Suprapubic skin (tissue), 3 donors: ENCODE measurements at regions not wholly inside any gene's neighbourhood (a gene's known extent, or its start where the extent isn't known, plus 50 kb on each side); places are given as distances from the start of the nearest gene placed in this dataset.

Experiments used
- EP300 ChIP-seq: sonication (generic); formaldehyde crosslinking; IDR thresholded peaks from one replicate; pipeline ENCODE4 v1.6.1; 2017; ENCODE audit warnings: antibody characterized with exemption
- POLR2A ChIP-seq, 2 donors: fragments of 450-650 bp; IDR thresholded peaks; one replicate each; pipeline ENCODE4 v1.6.1; 2017; ENCODE audit warnings: antibody characterized with exemption in 2 of 2, mild to moderate bottlenecking in 2 of 2, moderate library complexity in 2 of 2
- TF ChIP-seq, protein P1 (sequence below), 2 donors: fragments of 200-600 bp in 1 of 2; fragments of 450-650 bp in 1 of 2; sonication (generic) in 1 of 2; IDR thresholded peaks; one replicate each; pipeline ENCODE4 v1.5.1; 2016 to 2019; ENCODE audit warnings: antibody characterized with exemption in 2 of 2, mild to moderate bottlenecking in 1 of 2, moderate library complexity in 1 of 2

DNA sequence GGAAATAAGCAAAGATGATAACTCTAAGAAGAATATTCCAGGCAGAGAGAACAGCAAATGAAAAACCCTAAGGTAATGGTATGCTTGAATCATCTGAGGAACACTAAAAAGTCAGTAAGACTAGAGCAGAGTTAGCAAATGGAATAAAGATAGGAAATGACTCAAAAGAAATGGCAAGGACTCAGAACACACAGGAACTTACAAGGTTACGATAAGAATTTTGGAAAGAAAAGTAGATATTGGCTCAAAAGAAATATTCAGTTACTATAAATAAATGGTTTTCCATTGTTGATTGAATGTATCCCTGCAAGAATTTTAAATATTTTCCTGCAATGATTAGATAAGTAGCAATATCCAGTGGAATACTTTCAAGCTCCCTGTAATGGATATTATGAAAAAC is 705.8 kb downstream of the C12orf50 start:
- TF ChIP-seq, protein P1, sequence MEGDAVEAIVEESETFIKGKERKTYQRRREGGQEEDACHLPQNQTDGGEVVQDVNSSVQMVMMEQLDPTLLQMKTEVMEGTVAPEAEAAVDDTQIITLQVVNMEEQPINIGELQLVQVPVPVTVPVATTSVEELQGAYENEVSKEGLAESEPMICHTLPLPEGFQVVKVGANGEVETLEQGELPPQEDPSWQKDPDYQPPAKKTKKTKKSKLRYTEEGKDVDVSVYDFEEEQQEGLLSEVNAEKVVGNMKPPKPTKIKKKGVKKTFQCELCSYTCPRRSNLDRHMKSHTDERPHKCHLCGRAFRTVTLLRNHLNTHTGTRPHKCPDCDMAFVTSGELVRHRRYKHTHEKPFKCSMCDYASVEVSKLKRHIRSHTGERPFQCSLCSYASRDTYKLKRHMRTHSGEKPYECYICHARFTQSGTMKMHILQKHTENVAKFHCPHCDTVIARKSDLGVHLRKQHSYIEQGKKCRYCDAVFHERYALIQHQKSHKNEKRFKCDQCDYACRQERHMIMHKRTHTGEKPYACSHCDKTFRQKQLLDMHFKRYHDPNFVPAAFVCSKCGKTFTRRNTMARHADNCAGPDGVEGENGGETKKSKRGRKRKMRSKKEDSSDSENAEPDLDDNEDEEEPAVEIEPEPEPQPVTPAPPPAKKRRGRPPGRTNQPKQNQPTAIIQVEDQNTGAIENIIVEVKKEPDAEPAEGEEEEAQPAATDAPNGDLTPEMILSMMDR (IDR thresholded peaks at IDR 0.05), result no peak
- TF ChIP-seq POLR2A (IDR thresholded peaks at IDR 0.05), result no peak
- TF ChIP-seq EP300, result no peak
